Hepatocyte (in vitro differentiated cells): ENCODE measurements at regions not wholly inside any gene's neighbourhood (a gene's known extent, or its start where the extent isn't known, plus 50 kb on each side); places are given as distances from the start of the nearest gene placed in this dataset.
"Not testable (repeated sequence)": the region's sequence is repeated elsewhere in the genome, so short reads cannot be mapped to it uniquely, and the experiment has no call there.

ENCODE experiments used
- EZH2 ChIP-seq: fragments of 200-600 bp; sonication (generic); IDR thresholded peaks from 2 replicates; pipeline ENCODE4 v1.6.1; 2016; ENCODE audit warnings: antibody characterized with exemption, mild to moderate bottlenecking, borderline replicate concordance
- EZH2phosphoT487 ChIP-seq: fragments of 200-600 bp; sonication (generic); IDR thresholded peaks from one replicate; pipeline ENCODE4 v1.6.1; 2018; ENCODE audit warnings: antibody characterized with exemption, mild to moderate bottlenecking, low read depth, moderate library complexity; ENCODE audit not compliant: unreplicated experiment, severe bottlenecking
- TF ChIP-seq, protein P1 (sequence below): fragments of 200-600 bp; sonication (generic); IDR thresholded peaks from 2 replicates; pipeline ENCODE4 v1.5.1; 2016; ENCODE audit warnings: antibody characterized with exemption, mild to moderate bottlenecking; ENCODE audit not compliant: poor library complexity

DNA sequence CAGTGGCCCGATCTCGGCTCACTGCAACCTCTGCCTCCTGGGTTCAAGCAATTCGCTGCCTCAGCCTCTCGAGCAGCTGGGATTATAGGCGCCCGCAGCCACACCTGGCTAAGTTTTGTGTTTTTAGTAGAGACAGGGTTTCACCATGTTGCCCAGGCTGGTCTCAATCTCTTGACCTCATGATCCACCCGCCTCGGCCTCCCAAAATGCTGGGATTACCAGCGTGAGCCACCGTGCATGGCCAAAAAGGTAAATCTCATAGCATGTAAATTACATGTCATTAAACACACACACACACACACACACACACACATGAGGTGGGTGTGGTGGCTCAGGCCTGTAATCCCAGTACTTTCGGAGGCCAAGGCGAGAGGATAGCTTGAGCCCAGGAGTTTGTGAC lies 53.7 kb upstream of the SEPTIN5 start:
- TF ChIP-seq, protein P1, sequence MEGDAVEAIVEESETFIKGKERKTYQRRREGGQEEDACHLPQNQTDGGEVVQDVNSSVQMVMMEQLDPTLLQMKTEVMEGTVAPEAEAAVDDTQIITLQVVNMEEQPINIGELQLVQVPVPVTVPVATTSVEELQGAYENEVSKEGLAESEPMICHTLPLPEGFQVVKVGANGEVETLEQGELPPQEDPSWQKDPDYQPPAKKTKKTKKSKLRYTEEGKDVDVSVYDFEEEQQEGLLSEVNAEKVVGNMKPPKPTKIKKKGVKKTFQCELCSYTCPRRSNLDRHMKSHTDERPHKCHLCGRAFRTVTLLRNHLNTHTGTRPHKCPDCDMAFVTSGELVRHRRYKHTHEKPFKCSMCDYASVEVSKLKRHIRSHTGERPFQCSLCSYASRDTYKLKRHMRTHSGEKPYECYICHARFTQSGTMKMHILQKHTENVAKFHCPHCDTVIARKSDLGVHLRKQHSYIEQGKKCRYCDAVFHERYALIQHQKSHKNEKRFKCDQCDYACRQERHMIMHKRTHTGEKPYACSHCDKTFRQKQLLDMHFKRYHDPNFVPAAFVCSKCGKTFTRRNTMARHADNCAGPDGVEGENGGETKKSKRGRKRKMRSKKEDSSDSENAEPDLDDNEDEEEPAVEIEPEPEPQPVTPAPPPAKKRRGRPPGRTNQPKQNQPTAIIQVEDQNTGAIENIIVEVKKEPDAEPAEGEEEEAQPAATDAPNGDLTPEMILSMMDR = not testable (repeated sequence)
- not testable (repeated sequence) for TF ChIP-seq EZH2phosphoT487, EZH2
